ENCODE measurements at regions not wholly inside any gene's neighbourhood (a gene's known extent, or its start where the extent isn't known, plus 50 kb on each side); places are given as distances from the start of the nearest gene placed in this dataset.

- H3K27me3 Mint-ChIP-seq (ENCODE audit: unreplicated experiment): no peaks in the 10 kb centered on the region
Observed at GRCh38 chr15:93583968-93584367, 495.0 kb upstream of the RGMA start.

GRCh38 chr15:93583552-93583951, 494.5 kb upstream of the RGMA start:
- intact Hi-C loops (cut with micrococcal nuclease; ENCODE audit: unreplicated experiment): no loop called here

More at GRCh38 chr15:93583968-93584367, 495.0 kb upstream of the RGMA start:
- Mint-ChIP-seq H3K36me3 (ENCODE audit: insufficient read depth, unreplicated experiment) (no peaks in the 10 kb centered on the region), H3K9me3 (ENCODE audit: low read depth, unreplicated experiment) (peaks cover 7% of the 10 kb centered on the region), H3K27ac (ENCODE audit: unreplicated experiment) (no peak overlapping the region), H3K4me1 (ENCODE audit: low read depth, unreplicated experiment) (no peaks in the 10 kb centered on the region), H3K4me3 (ENCODE audit: low read depth, unreplicated experiment) (no peak overlapping the region)
- CTCF ChIA-PET: no interaction called here
- intact Hi-C loops (cut with micrococcal nuclease; ENCODE audit: unreplicated experiment): no loop called here
- no peak for DNase-seq
- TF ChIP-seq CTCF (IDR thresholded peaks at IDR 0.05; ENCODE audit: unreplicated experiment): no peak
- no TSS peak for BruUV-seq (replicated peaks)

GRCh38 chr15:93570527-93570926, 481.5 kb upstream of the RGMA start:
- no peak overlapping the region for H3K4me3 Mint-ChIP-seq (ENCODE audit: low read depth, unreplicated experiment)
- H3K4me1 Mint-ChIP-seq (ENCODE audit: low read depth, unreplicated experiment): no peaks in the 10 kb centered on the region
- no peak overlapping the region for H3K27ac Mint-ChIP-seq (ENCODE audit: unreplicated experiment)
- TF ChIP-seq CTCF (IDR thresholded peaks at IDR 0.05; ENCODE audit: unreplicated experiment): no peak
- CTCF ChIA-PET: no interaction called here
- peaks cover 2% of the 10 kb centered on the region for H3K9me3 Mint-ChIP-seq (ENCODE audit: low read depth, unreplicated experiment)
- H3K36me3 Mint-ChIP-seq (ENCODE audit: insufficient read depth, unreplicated experiment): no peaks in the 10 kb centered on the region
- no TSS peak for BruUV-seq (replicated peaks)
- H3K27me3 Mint-ChIP-seq (ENCODE audit: unreplicated experiment): peaks cover under 1% of the 10 kb centered on the region
- intact Hi-C loops (cut with micrococcal nuclease; ENCODE audit: unreplicated experiment): no loop called here
- DNase-seq: no peak

More at GRCh38 chr15:93583552-93583951, 494.5 kb upstream of the RGMA start:
- Mint-ChIP-seq H3K36me3 (ENCODE audit: insufficient read depth, unreplicated experiment) (no peaks in the 10 kb centered on the region), H3K4me3 (ENCODE audit: low read depth, unreplicated experiment) (no peak overlapping the region), H3K27me3 (ENCODE audit: unreplicated experiment) (no peaks in the 10 kb centered on the region), H3K9me3 (ENCODE audit: low read depth, unreplicated experiment) (peaks cover 7% of the 10 kb centered on the region), H3K27ac (ENCODE audit: unreplicated experiment) (no peak overlapping the region), H3K4me1 (ENCODE audit: low read depth, unreplicated experiment) (no peaks in the 10 kb centered on the region)
- no peak for DNase-seq
- no TSS peak for BruUV-seq (replicated peaks)
- CTCF ChIA-PET: interaction anchor here (0.6 kb wide), 1 partner anchor 399 kb away, joined by 4 read pairs; no protein-coding TSS in a partner anchor
- no peak for TF ChIP-seq CTCF (IDR thresholded peaks at IDR 0.05; ENCODE audit: unreplicated experiment)

GRCh38 chr15:93566762-93567161, 477.8 kb upstream of the RGMA start:
- no peak overlapping the region for H3K27ac Mint-ChIP-seq (ENCODE audit: unreplicated experiment)
- no TSS peak for BruUV-seq (replicated peaks)
- H3K36me3 Mint-ChIP-seq (ENCODE audit: insufficient read depth, unreplicated experiment): no peaks in the 10 kb centered on the region
- peaks cover 16% of the 10 kb centered on the region for H3K27me3 Mint-ChIP-seq (ENCODE audit: unreplicated experiment)
- CTCF ChIA-PET: no interaction called here
- DNase-seq: no peak
- no peak for TF ChIP-seq CTCF (IDR thresholded peaks at IDR 0.05; ENCODE audit: unreplicated experiment)
- no peaks in the 10 kb centered on the region for H3K4me1 Mint-ChIP-seq (ENCODE audit: low read depth, unreplicated experiment)
- intact Hi-C loops (cut with micrococcal nuclease; ENCODE audit: unreplicated experiment): no loop called here
- no peak overlapping the region for H3K4me3 Mint-ChIP-seq (ENCODE audit: low read depth, unreplicated experiment)
- peaks cover 4% of the 10 kb centered on the region for H3K9me3 Mint-ChIP-seq (ENCODE audit: low read depth, unreplicated experiment)
